Endothelial cell of umbilical vein (primary cell): ENCODE measurements at regions not wholly inside any gene's neighbourhood (a gene's known extent, or its start where the extent isn't known, plus 50 kb on each side); places are given as distances from the start of the nearest gene placed in this dataset.

Experiments
- BruUV-seq: library from RNA; stranded (reverse); fragments of 400-500 nt; replicated peaks from 2 replicates; lab custom pipeline; 2021; lab: Mats Ljungman, UMichigan
- CTCF ChIA-PET: fragments of 300-600, 350-600 bp; sonication (Branson Sonifier 250); formaldehyde crosslinking; loops from one replicate; lab custom pipeline; 2021; ENCODE audit warnings: antibody characterized with exemption, inconsistent platforms; lab: Charles Lee
- POLR2A ChIA-PET: fragments of 300-600, 350-600 bp; sonication (Branson Sonifier 250); formaldehyde crosslinking; loops from one replicate; lab custom pipeline; 2021; ENCODE audit warnings: antibody characterized with exemption, inconsistent platforms; lab: Charles Lee
- DNase-seq: peaks from one replicate; pipeline ENCODE4 v3.0.0-alpha.2; 2011; ENCODE audit warnings: low read depth, low spot score
- FAIRE-seq: peaks from 2 replicates; lab custom pipeline; 2011; peaks lifted over from hg19 to GRCh38; lab: Jason Lieb, UNC
- H2AFZ ChIP-seq: 2 replicates; pipeline ENCODE4 v1.6.0; 2012; ENCODE audit warnings: low read depth, low read length, control low read depth, inconsistent platforms
- H3K27ac ChIP-seq: 2 replicates; pipeline ENCODE4 v1.5.1; 2011; ENCODE audit warnings: low read depth, mild to moderate bottlenecking, control low read depth, low read length, moderate library complexity; ENCODE audit not compliant: insufficient read depth
- H3K27me3 ChIP-seq, 2 experiments: 2 replicates each; pipeline versions ENCODE4 v1.6.0 to v1.6.1; 2011; ENCODE audit warnings: low read length in 2 of 2, mixed read lengths in 1 of 2; ENCODE audit not compliant: control insufficient read depth in 2 of 2, insufficient read depth in 2 of 2
- H3K36me3 ChIP-seq, 2 experiments: 2 replicates in 1 of 2; 3 replicates in 1 of 2; pipeline ENCODE4 v1.5.1; 2011; ENCODE audit warnings: low read length in 2 of 2, mild to moderate bottlenecking in 1 of 2, moderate library complexity in 1 of 2; ENCODE audit not compliant: control insufficient read depth in 2 of 2, insufficient read depth in 2 of 2; ENCODE audit errors: extremely low read depth in 1 of 2
- H3K4me1 ChIP-seq: 3 replicates; pipeline ENCODE4 v1.5.1; 2011; ENCODE audit warnings: mild to moderate bottlenecking, low read length; ENCODE audit not compliant: control insufficient read depth, insufficient read depth; ENCODE audit errors: extremely low read depth
- H3K4me2 ChIP-seq: 2 replicates; pipeline ENCODE4 v1.6.1; 2011; ENCODE audit warnings: low read length, control low read depth, mixed read lengths; ENCODE audit not compliant: insufficient read depth
- H3K4me3 ChIP-seq, 3 experiments: fragments of 200-600 bp in 1 of 3; sonication (generic), shearing (Covaris generic) in 1 of 3; replicated peaks in 1 of 3; 2 replicates each; pipeline ENCODE4 v1.5.1; 2011 to 2016; ENCODE audit warnings: control low read depth in 3 of 3, low read length in 3 of 3, mild to moderate bottlenecking in 2 of 3, inconsistent platforms in 1 of 3, low read depth in 1 of 3, moderate library complexity in 1 of 3; ENCODE audit not compliant: insufficient read depth in 1 of 3
- H3K79me2 ChIP-seq: 2 replicates; pipeline ENCODE4 v1.6.0; 2012; ENCODE audit warnings: low read length, inconsistent platforms; ENCODE audit not compliant: control insufficient read depth, insufficient read depth
- H3K9ac ChIP-seq: replicated peaks from 2 replicates; pipeline ENCODE3; 2011; ENCODE audit warnings: low read length, control low read depth; ENCODE audit not compliant: insufficient read depth; ENCODE audit errors: extremely low read depth
- H3K9me1 ChIP-seq: replicated peaks from 3 replicates; pipeline ENCODE4 v1.6.0; 2011; ENCODE audit warnings: mild to moderate bottlenecking, low read length; ENCODE audit not compliant: control insufficient read depth, insufficient read depth; ENCODE audit errors: extremely low read depth
- H3K9me3 ChIP-seq: replicated peaks from 2 replicates; pipeline ENCODE4 v1.5.1; 2012; ENCODE audit warnings: low read length, inconsistent platforms; ENCODE audit not compliant: control insufficient read depth, insufficient read depth
- H4K20me1 ChIP-seq: replicated peaks from 2 replicates; pipeline ENCODE3; 2011; ENCODE audit warnings: mild to moderate bottlenecking, low read length; ENCODE audit not compliant: control insufficient read depth, insufficient read depth; ENCODE audit errors: extremely low read depth
- FOS ChIP-seq: IDR thresholded peaks from 2 replicates; pipeline ENCODE4 v1.6.1; 2011; ENCODE audit warnings: mild to moderate bottlenecking, low read length, moderate library complexity, borderline replicate concordance; ENCODE audit not compliant: insufficient read depth
- MYC ChIP-seq: IDR thresholded peaks from one replicate; pipeline ENCODE4 v1.6.1; 2011; ENCODE audit warnings: mild to moderate bottlenecking, low read depth, low read length
- POLR2A ChIP-seq: IDR thresholded peaks from 2 replicates; pipeline ENCODE4 v1.6.1; 2012; ENCODE audit warnings: low read depth, mild to moderate bottlenecking, control low read depth, low read length
- POLR2AphosphoS5 ChIP-seq: IDR thresholded peaks from 2 replicates; pipeline ENCODE4 v1.6.1; 2012; ENCODE audit warnings: low read depth, mild to moderate bottlenecking, control low read depth, low read length, moderate library complexity; ENCODE audit not compliant: insufficient read depth
- dilution Hi-C: fragments of 300-500 bp; cut with MboI; formaldehyde crosslinking; loops from one replicate; pipeline ENCODE4 v1.15.0; 2019; ENCODE audit warnings: low sequenced_read_pairs; ENCODE audit not compliant: extremely low pct_ligation_motif_present
- intact Hi-C: fragments of 100-400 bp; cut with micrococcal nuclease; formaldehyde crosslinking; loops from one replicate; pipeline ENCODE4 v1.10.0; 2022
- TF ChIP-seq, protein P1 (sequence below), 2 donors: IDR thresholded peaks; 1 replicate in 1 of 2; 2 replicates in 1 of 2; pipeline ENCODE4 v1.5.1; 2011; ENCODE audit warnings: low read length in 2 of 2, mild to moderate bottlenecking in 2 of 2, moderate library complexity in 2 of 2, control low read depth in 1 of 2, inconsistent platforms in 1 of 2, low read depth in 1 of 2; ENCODE audit not compliant: insufficient read depth in 1 of 2; ENCODE audit errors: extremely low read depth in 1 of 2

DNA sequence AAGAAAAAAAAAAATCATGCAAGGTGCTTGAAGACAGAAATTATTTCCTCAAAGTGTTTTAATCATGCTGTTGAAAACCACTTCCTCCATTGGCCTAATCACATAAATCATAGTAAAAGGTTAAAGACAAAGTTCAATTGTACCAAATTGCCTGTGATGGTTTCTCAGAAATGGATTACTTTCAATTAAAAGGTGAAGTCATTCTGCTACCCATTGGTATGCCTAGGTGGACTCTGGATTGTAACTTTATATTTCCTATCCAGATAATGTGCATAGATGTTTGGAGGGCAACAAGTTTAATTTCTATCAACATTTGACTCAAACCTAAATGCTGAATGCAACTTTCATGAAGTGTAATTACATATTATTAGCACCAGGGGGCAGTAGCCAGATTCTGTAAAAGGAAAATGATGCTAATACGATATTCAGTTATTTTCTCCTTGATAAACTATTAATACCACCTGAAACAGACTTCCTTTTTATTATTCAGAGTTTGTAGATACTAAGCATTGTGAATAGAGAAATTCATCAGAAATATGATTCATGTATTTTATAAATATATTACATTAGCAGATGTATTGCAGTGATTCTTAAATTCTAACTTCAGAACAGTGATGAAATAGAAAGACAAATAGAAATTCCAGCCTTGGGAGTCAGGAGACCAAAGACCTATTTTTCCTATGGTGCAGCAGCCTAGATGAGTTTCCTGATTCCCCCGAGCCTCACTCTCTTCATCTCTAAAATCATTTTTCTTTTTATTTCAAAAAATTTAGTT, 148.2 kb downstream of the CAAP1 start:
- Histone ChIP-seq H3K4me2 (no peak overlapping the region), H3K9ac (no peak overlapping the region), H4K20me1 (no peaks in the 10 kb centered on the region), H2AFZ (no peak overlapping the region), H3K27me3 (peaks cover 4 to 22% of the 10 kb centered on the region in 2 experiments), H3K27ac (no peak overlapping the region), H3K4me3 (no peak overlapping the region), H3K4me1 (no peaks in the 10 kb centered on the region), H3K9me3 (no peaks in the 10 kb centered on the region), H3K79me2 (no peaks in the 10 kb centered on the region), H3K9me1 (no peaks in the 10 kb centered on the region), H3K36me3 (no peaks in the 10 kb centered on the region)
- dilution Hi-C loops (no loop called here), intact Hi-C loops (loop anchor here (1.0 kb wide), 3 partner anchors 112 to 532 kb away; no protein-coding TSS in a partner anchor)
- DNase-seq, result peak; percentile 38
- no peak for TF ChIP-seq POLR2A
- TF ChIP-seq, protein P1, sequence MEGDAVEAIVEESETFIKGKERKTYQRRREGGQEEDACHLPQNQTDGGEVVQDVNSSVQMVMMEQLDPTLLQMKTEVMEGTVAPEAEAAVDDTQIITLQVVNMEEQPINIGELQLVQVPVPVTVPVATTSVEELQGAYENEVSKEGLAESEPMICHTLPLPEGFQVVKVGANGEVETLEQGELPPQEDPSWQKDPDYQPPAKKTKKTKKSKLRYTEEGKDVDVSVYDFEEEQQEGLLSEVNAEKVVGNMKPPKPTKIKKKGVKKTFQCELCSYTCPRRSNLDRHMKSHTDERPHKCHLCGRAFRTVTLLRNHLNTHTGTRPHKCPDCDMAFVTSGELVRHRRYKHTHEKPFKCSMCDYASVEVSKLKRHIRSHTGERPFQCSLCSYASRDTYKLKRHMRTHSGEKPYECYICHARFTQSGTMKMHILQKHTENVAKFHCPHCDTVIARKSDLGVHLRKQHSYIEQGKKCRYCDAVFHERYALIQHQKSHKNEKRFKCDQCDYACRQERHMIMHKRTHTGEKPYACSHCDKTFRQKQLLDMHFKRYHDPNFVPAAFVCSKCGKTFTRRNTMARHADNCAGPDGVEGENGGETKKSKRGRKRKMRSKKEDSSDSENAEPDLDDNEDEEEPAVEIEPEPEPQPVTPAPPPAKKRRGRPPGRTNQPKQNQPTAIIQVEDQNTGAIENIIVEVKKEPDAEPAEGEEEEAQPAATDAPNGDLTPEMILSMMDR (IDR thresholded peaks at IDR 0.05; ENCODE audit: extremely low read depth in 1 of 2, insufficient read depth in 1 of 2, low read depth in 1 of 2, low read length in 2 of 2), result peak; percentile 37 to 45
- CTCF ChIA-PET, result no interaction called here
- BruUV-seq, result no TSS peak
- FAIRE-seq, result peak; percentile 64
- POLR2A ChIA-PET, result no interaction called here

DNA sequence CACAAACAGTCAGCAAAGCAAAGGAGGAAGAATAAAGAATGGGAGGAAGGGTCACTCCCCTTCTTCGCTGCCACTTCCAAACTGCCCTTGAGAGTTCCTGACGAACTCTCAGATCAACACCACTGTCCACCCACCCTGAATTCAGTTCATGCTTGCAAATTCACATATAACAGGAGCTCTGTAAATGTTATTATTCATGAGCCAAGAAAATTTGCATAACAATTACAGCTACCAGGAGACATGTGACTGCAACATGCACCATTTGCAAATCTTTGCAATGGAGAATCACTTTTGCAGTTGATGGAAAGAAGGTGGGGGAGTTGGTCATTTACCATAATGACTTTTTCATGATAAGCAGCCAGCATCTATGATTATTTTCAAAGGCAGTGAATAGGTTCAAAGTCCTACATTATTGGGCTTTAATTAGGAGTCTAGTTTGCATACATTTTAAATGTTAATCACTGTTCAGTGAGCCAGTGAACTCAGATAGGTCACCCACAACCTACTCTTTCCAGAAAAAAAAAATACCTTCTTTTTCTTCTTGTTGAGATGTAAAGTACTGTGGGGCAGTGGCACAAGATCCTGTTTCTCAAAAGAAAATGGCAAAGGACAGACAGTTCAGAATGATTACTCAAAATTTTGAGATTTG, 149.7 kb downstream of the CAAP1 start:
- H4K20me1 ChIP-seq, result no peaks in the 10 kb centered on the region
- POLR2A ChIA-PET, result no interaction called here
- no peaks in the 10 kb centered on the region for H3K9me3 ChIP-seq
- DNase-seq (no peak), FAIRE-seq (no peak)
- H3K4me3 ChIP-seq, result no peak overlapping the region
- H3K79me2 ChIP-seq, result no peaks in the 10 kb centered on the region
- no peak overlapping the region for H3K27ac ChIP-seq
- intact Hi-C loops (no loop called here), dilution Hi-C loops (no loop called here)
- CTCF ChIA-PET, result interaction anchor here (1.8 to 2.0 kb wide), 2 partner anchors 114 to 534 kb away, joined by 7 read pairs; no protein-coding TSS in a partner anchor
- TF ChIP-seq FOS (no peak), MYC (no peak), POLR2AphosphoS5 (no peak)
- TF ChIP-seq, protein P1 (IDR thresholded peaks at IDR 0.05; ENCODE audit: extremely low read depth in 1 of 2, insufficient read depth in 1 of 2, low read depth in 1 of 2, low read length in 2 of 2), result no peak
- H2AFZ ChIP-seq, result no peak overlapping the region
- no peaks in the 10 kb centered on the region for H3K36me3 ChIP-seq
- peaks cover 4 to 22% of the 10 kb centered on the region in 2 experiments for H3K27me3 ChIP-seq
- H3K4me1 ChIP-seq, result no peaks in the 10 kb centered on the region
- H3K4me2 ChIP-seq, result no peak overlapping the region
- H3K9ac ChIP-seq, result no peak overlapping the region
- BruUV-seq, result no TSS peak
- no peaks in the 10 kb centered on the region for H3K9me1 ChIP-seq
